K562 (cell line): ENCODE measurements at regions not wholly inside any gene's neighbourhood (a gene's known extent, or its start where the extent isn't known, plus 50 kb on each side); places are given as distances from the start of the nearest gene placed in this dataset.

Source experiments
- ATAC-seq: fragments of 200-7000 bp; cut with Tn5 transposase; 3 replicates; pipeline ENCODE4 v1.9.1; 2020; ENCODE audit warnings: moderate library complexity
- BruUV-seq: library from RNA; stranded (reverse); fragments of 400-500 nt; replicated peaks from 2 replicates; lab custom pipeline; 2021; lab: Mats Ljungman, UMichigan
- CTCF ChIA-PET: fragments of 300-600 bp; formaldehyde crosslinking; extraction: SDS; loops from one replicate; lab custom pipeline; 2021; ENCODE audit warnings: low intra/inter-chr PET ratio; lab: Yijun Ruan, JAX
- POLR2A ChIA-PET: fragments of 300-600, 350-650 bp; sonication (Branson Sonifier 250); formaldehyde crosslinking; extraction: SDS; loops from one replicate; lab custom pipeline; 2021; ENCODE audit warnings: antibody characterized with exemption, inconsistent platforms; lab: Yijun Ruan, JAX
- DNase-seq, 4 experiments: peaks; one replicate each; pipeline versions ENCODE4 v3.0.0 to v3.0.0-alpha.2; 2011 to 2018; ENCODE audit warnings: low spot score in 3 of 4, mixed read lengths in 3 of 4; ENCODE audit errors: extremely low read depth in 1 of 4
- FAIRE-seq: peaks from 2 replicates; lab custom pipeline; 2011; peaks lifted over from hg19 to GRCh38; lab: Jason Lieb, UNC
- H2AFZ ChIP-seq: 2 replicates; pipeline ENCODE4 v1.6.0; 2011; ENCODE audit warnings: low read depth, low read length, control low read depth, inconsistent platforms
- H3K27ac ChIP-seq: fragments of 200-600 bp; 3 replicates; pipeline ENCODE4 v1.8.0; 2011; ENCODE audit warnings: low read depth, mild to moderate bottlenecking, control low read depth, inconsistent platforms, low read length, moderate library complexity, mixed read lengths; ENCODE audit errors: extremely low read depth
- H3K27me3 ChIP-seq, 2 experiments: fragments of 300-600 bp in 1 of 2; 2 replicates in 1 of 2; 3 replicates in 1 of 2; pipeline versions ENCODE4 v1.6.0 to v1.8.0; 2011; ENCODE audit warnings: inconsistent platforms in 2 of 2, low read length in 2 of 2, mild to moderate bottlenecking in 1 of 2, mixed read lengths in 1 of 2, moderate library complexity in 1 of 2; ENCODE audit not compliant: control insufficient read depth in 2 of 2, insufficient read depth in 2 of 2
- H3K36me3 ChIP-seq: fragments of 300-600 bp; 3 replicates; pipeline ENCODE4 v1.8.0; 2011; ENCODE audit warnings: mild to moderate bottlenecking, low read length, inconsistent platforms; ENCODE audit not compliant: control insufficient read depth, insufficient read depth
- H3K4me1 ChIP-seq, 2 experiments: fragments of 200-600 bp in 1 of 2; replicated peaks in 1 of 2; 2 replicates in 1 of 2; 3 replicates in 1 of 2; pipeline versions ENCODE4 v1.5.1 to v1.8.0; 2011; ENCODE audit warnings: inconsistent platforms in 2 of 2, low read length in 2 of 2, mild to moderate bottlenecking in 1 of 2, mixed read lengths in 1 of 2, moderate library complexity in 1 of 2; ENCODE audit not compliant: control insufficient read depth in 2 of 2, insufficient read depth in 2 of 2
- H3K4me2 ChIP-seq: 2 replicates; pipeline ENCODE4 v1.6.1; 2011; ENCODE audit warnings: low read length, control low read depth, inconsistent platforms, mixed read lengths; ENCODE audit not compliant: insufficient read depth
- H3K4me3 ChIP-seq: fragments of 200-600 bp; sonication (generic), shearing (Covaris generic); 2 replicates; pipeline ENCODE4 v1.5.1; 2016; ENCODE audit warnings: control low read depth, inconsistent platforms
- H3K79me2 ChIP-seq: fragments of 200-600 bp; 3 replicates; pipeline ENCODE4 v1.8.0; 2011; ENCODE audit warnings: low read length, inconsistent platforms; ENCODE audit not compliant: control insufficient read depth, insufficient read depth
- H3K9ac ChIP-seq, 2 experiments: 2 replicates each; pipeline versions ENCODE4 v1.6.0 to v1.6.1; 2011; ENCODE audit warnings: low read depth in 2 of 2, low read length in 2 of 2, control low read depth in 1 of 2, inconsistent platforms in 1 of 2, mild to moderate bottlenecking in 1 of 2, mixed read lengths in 1 of 2; ENCODE audit not compliant: insufficient read depth in 1 of 2
- H3K9me1 ChIP-seq: one replicate; pipeline ENCODE4 v1.6.0; 2011; ENCODE audit warnings: inconsistent platforms, mild to moderate bottlenecking, low read length, moderate library complexity; ENCODE audit not compliant: control insufficient read depth, insufficient read depth
- H3K9me3 ChIP-seq: replicated peaks from 2 replicates; pipeline ENCODE4 v1.5.1; 2011; ENCODE audit warnings: low read depth, low read length, inconsistent platforms; ENCODE audit not compliant: control insufficient read depth, insufficient read depth
- H4K20me1 ChIP-seq: replicated peaks from 2 replicates; pipeline ENCODE4 v1.6.1; 2011; ENCODE audit warnings: low read length, inconsistent platforms, mixed read lengths; ENCODE audit not compliant: control insufficient read depth, insufficient read depth
- CBFB ChIP-seq: sonication (generic); formaldehyde crosslinking; IDR thresholded peaks from 2 replicates; pipeline ENCODE4 v1.4.0; 2020; ENCODE audit warnings: mild to moderate bottlenecking, missing genetic modification reagents
- NFRKB ChIP-seq: fragments of 450-650 bp; IDR thresholded peaks from 2 replicates; pipeline ENCODE4 v1.6.1; 2016; ENCODE audit warnings: low read depth
- RBM22 ChIP-seq: fragments of 200-400 bp; formaldehyde crosslinking; IDR thresholded peaks from 2 replicates; pipeline ENCODE4 v1.6.1; 2018; ENCODE audit warnings: low read length, low read depth; ENCODE audit not compliant: poor library complexity, severe bottlenecking
- SP1 ChIP-seq: sonication (generic); formaldehyde crosslinking; IDR thresholded peaks from 2 replicates; pipeline ENCODE4 v1.8.1; 2022; ENCODE audit warnings: mild to moderate bottlenecking, missing genetic modification reagents
- STAT5A ChIP-seq: IDR thresholded peaks from 2 replicates; pipeline ENCODE4 v1.6.1; 2012; ENCODE audit warnings: low read length, inconsistent platforms, borderline replicate concordance
- STAT5B ChIP-seq: fragments of 250-450 bp; sonication (Bioruptor Pico); IDR thresholded peaks from 2 replicates; pipeline ENCODE4 v1.8.0; 2021; ENCODE audit warnings: mild to moderate bottlenecking, inconsistent platforms
- TCF7 ChIP-seq: sonication (generic); IDR thresholded peaks from 2 replicates; pipeline ENCODE4 v1.6.1; 2016; ENCODE audit warnings: antibody characterized with exemption, borderline replicate concordance
- ZNF133 ChIP-seq: fragments of 250-450 bp; sonication (Bioruptor Pico); IDR thresholded peaks from 2 replicates; pipeline ENCODE4 v1.4.0; 2020; ENCODE audit warnings: mild to moderate bottlenecking
- WGBS: fragments of 100-300 bp; shearing (Covaris generic); methylation state at CpG from one replicate; pipeline ENCODE4 v1.1.6; 2016; ENCODE audit warnings: low coverage, mixed read lengths; ENCODE audit not compliant: insufficient coverage; ENCODE audit errors: missing lambda C conversion rate; 5-methylcytosine and 5-hydroxymethylcytosine counted together
- in situ Hi-C: fragments of 300-500 bp; cut with MboI; formaldehyde crosslinking; loops from 4 replicates; pipeline ENCODE4 v1.15.0; 2018; ENCODE audit warnings: inconsistent platforms, mixed read lengths
- intact Hi-C: fragments of 100-400 bp; cut with micrococcal nuclease; formaldehyde crosslinking; loops from 2 replicates; pipeline ENCODE4 v1.14.2; 2022
- TF ChIP-seq, protein P1 (sequence below), 2 experiments: fragments of 450-650 bp in 1 of 2; sonication (generic) in 1 of 2; formaldehyde crosslinking in 1 of 2; IDR thresholded peaks in 1 of 2; conservative IDR thresholded peaks in 1 of 2; 2 replicates each; pipeline versions ENCODE4 v1.6.1 to v1.8.1; 2016 to 2023; ENCODE audit warnings: mild to moderate bottlenecking in 2 of 2, moderate library complexity in 2 of 2, inconsistent platforms in 1 of 2, missing genetic modification reagents in 1 of 2
- TF ChIP-seq, protein P2 (sequence below): sonication (generic); formaldehyde crosslinking; IDR thresholded peaks from 2 replicates; pipeline ENCODE4 v1.8.1; 2022; ENCODE audit warnings: missing genetic modification reagents
- TF ChIP-seq, protein P3 (sequence below): fragments of 200-800 bp; sonication (Bioruptor generic); IDR thresholded peaks from 2 replicates; pipeline ENCODE4 v1.6.1; 2017; ENCODE audit warnings: missing genetic modification characterization, missing compliant biosample characterization
- TF ChIP-seq, protein P4 (sequence below): fragments of 450-650 bp; formaldehyde crosslinking; IDR thresholded peaks from 2 replicates; pipeline ENCODE4 v1.4.0; 2020; ENCODE audit warnings: mild to moderate bottlenecking
- TF ChIP-seq, protein P5 (sequence below), 3 experiments: fragments of 200-800 bp in 1 of 3; fragments of 250-450 bp in 1 of 3; fragments of 450-650 bp in 1 of 3; sonication (Bioruptor Pico) in 1 of 3; sonication (Bioruptor generic) in 1 of 3; formaldehyde crosslinking in 1 of 3; IDR thresholded peaks; 2 replicates each; pipeline versions ENCODE4 v1.6.1 to v1.8.0; 2016 to 2022; ENCODE audit warnings: mild to moderate bottlenecking in 2 of 3, missing genetic modification characterization in 2 of 3, missing compliant biosample characterization in 1 of 3, moderate library complexity in 1 of 3

DNA sequence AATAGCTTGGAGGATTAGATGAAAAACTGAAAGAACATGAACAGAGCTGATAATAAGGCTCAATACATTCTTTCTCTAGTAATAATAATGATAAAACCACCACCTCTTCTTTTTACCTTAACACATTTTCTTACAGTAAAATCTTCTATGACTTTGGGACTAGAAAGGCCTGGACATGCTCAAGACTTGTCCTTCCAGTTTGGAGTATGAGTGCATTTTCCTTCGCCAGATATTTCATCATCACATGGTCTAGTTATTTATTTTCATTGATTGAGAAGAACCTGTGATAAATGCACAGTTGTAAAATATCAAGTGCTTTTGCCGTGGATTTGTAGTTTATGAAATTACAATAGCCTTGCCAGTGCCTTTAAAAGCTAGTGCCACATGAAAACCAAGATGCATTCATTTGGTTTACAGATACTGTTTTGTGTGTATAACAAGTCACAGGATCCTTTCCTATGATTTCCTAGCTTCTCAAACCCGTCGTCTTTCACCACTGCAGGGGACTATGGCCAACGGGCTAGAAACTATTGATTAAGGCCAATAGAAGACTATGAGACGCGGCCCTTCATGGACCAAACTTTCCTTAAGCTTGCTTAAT lies 200.2 kb upstream of the ZNF217 start:
- no peak overlapping the region for H3K9ac ChIP-seq
- no peaks in the 10 kb centered on the region for H3K27me3 ChIP-seq
- CTCF ChIA-PET: no interaction called here
- no peak overlapping the region for H2AFZ ChIP-seq
- H3K4me2 ChIP-seq: no peak overlapping the region
- BruUV-seq: no TSS peak
- H3K4me3 ChIP-seq: no peak overlapping the region
- no peaks in the 10 kb centered on the region for H3K79me2 ChIP-seq
- DNase-seq: no peak
- no peaks in the 10 kb centered on the region for H4K20me1 ChIP-seq
- no peaks in the 10 kb centered on the region for H3K36me3 ChIP-seq
- no peaks in the 10 kb centered on the region for H3K9me1 ChIP-seq
- ATAC-seq: no peak
- POLR2A ChIA-PET: interaction anchor here (0.5 to 0.6 kb wide), 2 partner anchors 126 to 211 kb away, joined by 3 read pairs; no protein-coding TSS in a partner anchor
- in situ Hi-C loops: no loop called here
- 62% methylated on average over 7 of the region's 7 CpGs for WGBS
- H3K4me1 ChIP-seq: peaks cover 0 to 5% of the 10 kb centered on the region in 2 experiments; a peak in 1 of 5 replicates
- FAIRE-seq: no peak
- no peaks in the 10 kb centered on the region for H3K9me3 ChIP-seq
- intact Hi-C loops: no loop called here
- no peak overlapping the region for H3K27ac ChIP-seq
- TF ChIP-seq NFRKB (no peak), TCF7 (no peak), CBFB (no peak), STAT5B (no peak), ZNF133 (CRISPR knock-in tag) (no peak), RBM22 (no peak), STAT5A (no peak), SP1 (CRISPR knock-in tag) (no peak)
- TF ChIP-seq, protein P1, sequence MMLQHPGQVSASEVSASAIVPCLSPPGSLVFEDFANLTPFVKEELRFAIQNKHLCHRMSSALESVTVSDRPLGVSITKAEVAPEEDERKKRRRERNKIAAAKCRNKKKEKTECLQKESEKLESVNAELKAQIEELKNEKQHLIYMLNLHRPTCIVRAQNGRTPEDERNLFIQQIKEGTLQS (IDR thresholded peaks at IDR 0.05): peak; percentile 64
- TF ChIP-seq, protein P1 (CRISPR knock-in tag; conservative IDR thresholded peaks at IDR 0.05): no peak
- TF ChIP-seq, protein P2, sequence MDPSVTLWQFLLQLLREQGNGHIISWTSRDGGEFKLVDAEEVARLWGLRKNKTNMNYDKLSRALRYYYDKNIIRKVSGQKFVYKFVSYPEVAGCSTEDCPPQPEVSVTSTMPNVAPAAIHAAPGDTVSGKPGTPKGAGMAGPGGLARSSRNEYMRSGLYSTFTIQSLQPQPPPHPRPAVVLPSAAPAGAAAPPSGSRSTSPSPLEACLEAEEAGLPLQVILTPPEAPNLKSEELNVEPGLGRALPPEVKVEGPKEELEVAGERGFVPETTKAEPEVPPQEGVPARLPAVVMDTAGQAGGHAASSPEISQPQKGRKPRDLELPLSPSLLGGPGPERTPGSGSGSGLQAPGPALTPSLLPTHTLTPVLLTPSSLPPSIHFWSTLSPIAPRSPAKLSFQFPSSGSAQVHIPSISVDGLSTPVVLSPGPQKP (CRISPR knock-in tag): no peak
- TF ChIP-seq, protein P3, sequence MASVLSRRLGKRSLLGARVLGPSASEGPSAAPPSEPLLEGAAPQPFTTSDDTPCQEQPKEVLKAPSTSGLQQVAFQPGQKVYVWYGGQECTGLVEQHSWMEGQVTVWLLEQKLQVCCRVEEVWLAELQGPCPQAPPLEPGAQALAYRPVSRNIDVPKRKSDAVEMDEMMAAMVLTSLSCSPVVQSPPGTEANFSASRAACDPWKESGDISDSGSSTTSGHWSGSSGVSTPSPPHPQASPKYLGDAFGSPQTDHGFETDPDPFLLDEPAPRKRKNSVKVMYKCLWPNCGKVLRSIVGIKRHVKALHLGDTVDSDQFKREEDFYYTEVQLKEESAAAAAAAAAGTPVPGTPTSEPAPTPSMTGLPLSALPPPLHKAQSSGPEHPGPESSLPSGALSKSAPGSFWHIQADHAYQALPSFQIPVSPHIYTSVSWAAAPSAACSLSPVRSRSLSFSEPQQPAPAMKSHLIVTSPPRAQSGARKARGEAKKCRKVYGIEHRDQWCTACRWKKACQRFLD: no peak
- TF ChIP-seq, protein P4, sequence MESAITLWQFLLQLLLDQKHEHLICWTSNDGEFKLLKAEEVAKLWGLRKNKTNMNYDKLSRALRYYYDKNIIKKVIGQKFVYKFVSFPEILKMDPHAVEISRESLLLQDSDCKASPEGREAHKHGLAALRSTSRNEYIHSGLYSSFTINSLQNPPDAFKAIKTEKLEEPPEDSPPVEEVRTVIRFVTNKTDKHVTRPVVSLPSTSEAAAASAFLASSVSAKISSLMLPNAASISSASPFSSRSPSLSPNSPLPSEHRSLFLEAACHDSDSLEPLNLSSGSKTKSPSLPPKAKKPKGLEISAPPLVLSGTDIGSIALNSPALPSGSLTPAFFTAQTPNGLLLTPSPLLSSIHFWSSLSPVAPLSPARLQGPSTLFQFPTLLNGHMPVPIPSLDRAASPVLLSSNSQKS (CRISPR knock-in tag): no peak
- TF ChIP-seq, protein P5, sequence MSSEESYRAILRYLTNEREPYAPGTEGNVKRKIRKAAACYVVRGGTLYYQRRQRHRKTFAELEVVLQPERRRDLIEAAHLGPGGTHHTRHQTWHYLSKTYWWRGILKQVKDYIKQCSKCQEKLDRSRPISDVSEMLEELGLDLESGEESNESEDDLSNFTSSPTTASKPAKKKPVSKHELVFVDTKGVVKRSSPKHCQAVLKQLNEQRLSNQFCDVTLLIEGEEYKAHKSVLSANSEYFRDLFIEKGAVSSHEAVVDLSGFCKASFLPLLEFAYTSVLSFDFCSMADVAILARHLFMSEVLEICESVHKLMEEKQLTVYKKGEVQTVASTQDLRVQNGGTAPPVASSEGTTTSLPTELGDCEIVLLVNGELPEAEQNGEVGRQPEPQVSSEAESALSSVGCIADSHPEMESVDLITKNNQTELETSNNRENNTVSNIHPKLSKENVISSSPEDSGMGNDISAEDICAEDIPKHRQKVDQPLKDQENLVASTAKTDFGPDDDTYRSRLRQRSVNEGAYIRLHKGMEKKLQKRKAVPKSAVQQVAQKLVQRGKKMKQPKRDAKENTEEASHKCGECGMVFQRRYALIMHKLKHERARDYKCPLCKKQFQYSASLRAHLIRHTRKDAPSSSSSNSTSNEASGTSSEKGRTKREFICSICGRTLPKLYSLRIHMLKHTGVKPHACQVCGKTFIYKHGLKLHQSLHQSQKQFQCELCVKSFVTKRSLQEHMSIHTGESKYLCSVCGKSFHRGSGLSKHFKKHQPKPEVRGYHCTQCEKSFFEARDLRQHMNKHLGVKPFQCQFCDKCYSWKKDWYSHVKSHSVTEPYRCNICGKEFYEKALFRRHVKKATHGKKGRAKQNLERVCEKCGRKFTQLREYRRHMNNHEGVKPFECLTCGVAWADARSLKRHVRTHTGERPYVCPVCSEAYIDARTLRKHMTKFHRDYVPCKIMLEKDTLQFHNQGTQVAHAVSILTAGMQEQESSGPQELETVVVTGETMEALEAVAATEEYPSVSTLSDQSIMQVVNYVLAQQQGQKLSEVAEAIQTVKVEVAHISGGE (CRISPR knock-in tag; IDR thresholded peaks at IDR 0.05): peak in 1 of 3 experiments; percentile 85; a peak in 2 of 6 replicates
